Neural cell (in vitro differentiated cells): ENCODE measurements at regions not wholly inside any gene's neighbourhood (a gene's known extent, or its start where the extent isn't known, plus 50 kb on each side); places are given as distances from the start of the nearest gene placed in this dataset.

Experiments used
- EZH2 ChIP-seq: fragments of 200-600, 300-800 bp; shearing (Covaris generic), sonication (generic); IDR thresholded peaks from 2 replicates; pipeline ENCODE4 v1.6.1; 2014; ENCODE audit warnings: antibody characterized with exemption, low read length, borderline replicate concordance, mild to moderate bottlenecking; ENCODE audit not compliant: insufficient read depth, poor library complexity, severe bottlenecking
- RAD21 ChIP-seq: fragments of 450-650 bp; conservative IDR thresholded peaks from 2 replicates; pipeline ENCODE4 v1.6.1; 2014; ENCODE audit warnings: antibody characterized with exemption, mild to moderate bottlenecking, moderate library complexity

- TF ChIP-seq EZH2 (no peak), RAD21 (no peak)
Observed at GRCh38 chr11:24142062-24142461, 354.8 kb upstream of the LUZP2 start.
